SK-N-SH (cell line): ENCODE measurements at regions not wholly inside any gene's neighbourhood (a gene's known extent, or its start where the extent isn't known, plus 50 kb on each side); places are given as distances from the start of the nearest gene placed in this dataset.

Experiments used
- CTCF ChIA-PET: fragments of 300-600, 350-600 bp; formaldehyde crosslinking; extraction: SDS; loops from one replicate; lab custom pipeline; 2021; lab: Yijun Ruan, JAX
- POLR2A ChIA-PET: fragments of 350-600 bp; sonication (Branson Sonifier 250); formaldehyde crosslinking; extraction: SDS; loops from one replicate; lab custom pipeline; 2020; ENCODE audit warnings: antibody characterized with exemption, inconsistent platforms; lab: Yijun Ruan, JAX
- DNase-seq: peaks from one replicate; pipeline ENCODE4 v3.0.0; 2012
- H2AFZ ChIP-seq: fragments of 200-600 bp; sonication (generic); 2 replicates; pipeline ENCODE4 v1.8.1; 2016; ENCODE audit warnings: antibody characterized with exemption, mild to moderate bottlenecking, low read depth
- H3F3A ChIP-seq: fragments of 200-600 bp; sonication (generic); replicated peaks from 2 replicates; pipeline ENCODE3; 2016; ENCODE audit warnings: antibody characterized with exemption, mild to moderate bottlenecking; ENCODE audit not compliant: insufficient read depth
- H3K27ac ChIP-seq, 2 experiments: fragments of 200-500 bp in 1 of 2; fragments of 200-600 bp in 1 of 2; sonication (Bioruptor generic) in 1 of 2; sonication (generic), shearing (Covaris generic) in 1 of 2; 2 replicates each; pipeline versions ENCODE4 v1.5.1 to v1.6.1; 2014 to 2016; ENCODE audit warnings: low read depth in 2 of 2, inconsistent platforms in 1 of 2, low read length in 1 of 2, mild to moderate bottlenecking in 1 of 2, mixed read lengths in 1 of 2
- H3K27me3 ChIP-seq: fragments of 200-600 bp; sonication (generic), shearing (Covaris generic); 2 replicates; pipeline ENCODE4 v1.6.1; 2016; ENCODE audit warnings: mixed run types; ENCODE audit not compliant: insufficient read depth
- H3K36me3 ChIP-seq, 2 experiments: fragments of 200-500 bp in 1 of 2; fragments of 200-600 bp in 1 of 2; sonication (Bioruptor generic) in 1 of 2; sonication (generic) in 1 of 2; replicated peaks in 1 of 2; 2 replicates each; pipeline versions ENCODE3 to v1.5.1; 2014 to 2016; ENCODE audit warnings: low read length in 1 of 2, mild to moderate bottlenecking in 1 of 2; ENCODE audit not compliant: insufficient read depth in 2 of 2, control insufficient read depth in 1 of 2
- H3K4me1 ChIP-seq, 2 experiments: fragments of 200-500 bp in 1 of 2; fragments of 200-600 bp in 1 of 2; sonication (Bioruptor generic) in 1 of 2; sonication (generic), shearing (Covaris generic) in 1 of 2; 2 replicates each; pipeline versions ENCODE4 v1.5.1 to v1.6.1; 2014 to 2016; ENCODE audit warnings: low read depth in 1 of 2, low read length in 1 of 2, mixed run types in 1 of 2; ENCODE audit not compliant: insufficient read depth in 2 of 2, control insufficient read depth in 1 of 2
- H3K4me2 ChIP-seq: fragments of 200-600 bp; sonication (generic), shearing (Covaris generic); 2 replicates; pipeline ENCODE4 v1.6.1; 2017; ENCODE audit warnings: mixed run types
- H3K4me3 ChIP-seq, 2 experiments: fragments of 200-500 bp in 1 of 2; fragments of 200-600 bp in 1 of 2; sonication (Bioruptor generic) in 1 of 2; sonication (generic), shearing (Covaris generic) in 1 of 2; 2 replicates each; pipeline versions ENCODE4 v1.5.1 to v1.8.1; 2014 to 2016; ENCODE audit warnings: low read depth in 2 of 2, inconsistent platforms in 1 of 2, low read length in 1 of 2, mild to moderate bottlenecking in 1 of 2, mixed read lengths in 1 of 2, moderate library complexity in 1 of 2
- H3K79me2 ChIP-seq: fragments of 200-600 bp; sonication (generic); 2 replicates; pipeline ENCODE4 v1.8.1; 2017; ENCODE audit warnings: mild to moderate bottlenecking; ENCODE audit not compliant: insufficient read depth
- H3K9ac ChIP-seq: fragments of 200-600 bp; sonication (generic); 2 replicates; pipeline ENCODE4 v1.6.1; 2017; ENCODE audit warnings: mixed run types
- H3K9me2 ChIP-seq: fragments of 200-600 bp; sonication (generic); 2 replicates; pipeline ENCODE4 v1.6.1; 2017; ENCODE audit warnings: mixed run types
- H3K9me3 ChIP-seq: fragments of 200-600 bp; sonication (generic); 2 replicates; pipeline ENCODE4 v1.6.1; 2017; ENCODE audit warnings: mixed run types, mild to moderate bottlenecking, moderate library complexity
- H4K20me1 ChIP-seq: fragments of 200-600 bp; sonication (generic); 2 replicates; pipeline ENCODE4 v1.6.1; 2017; ENCODE audit warnings: mild to moderate bottlenecking, mixed run types; ENCODE audit not compliant: insufficient read depth
- EP300 ChIP-seq, 2 experiments: IDR thresholded peaks; 2 replicates each; pipeline versions ENCODE4 v1.4.0 to v1.6.1; 2012; ENCODE audit warnings: borderline replicate concordance in 1 of 2, low read depth in 1 of 2, low read length in 1 of 2
- FOXM1 ChIP-seq: IDR thresholded peaks from 2 replicates; pipeline ENCODE4 v1.4.0; 2012; ENCODE audit warnings: low read depth, mild to moderate bottlenecking
- GATA2 ChIP-seq: sonication (generic); formaldehyde crosslinking; IDR thresholded peaks from 2 replicates; pipeline ENCODE4 v1.5.0; 2020; ENCODE audit warnings: mild to moderate bottlenecking, missing genetic modification reagents
- IRF3 ChIP-seq: fragments of 150-350 bp; IDR thresholded peaks from 2 replicates; pipeline ENCODE4 v1.6.1; 2016; ENCODE audit warnings: mild to moderate bottlenecking, low read depth, low read length
- MEF2A ChIP-seq: IDR thresholded peaks from 2 replicates; pipeline ENCODE4 v1.4.0; 2012; ENCODE audit warnings: low read depth, borderline replicate concordance
- NRF1 ChIP-seq: IDR thresholded peaks from 2 replicates; pipeline ENCODE4 v1.6.1; 2012; ENCODE audit warnings: low read depth, mild to moderate bottlenecking, low read length
- POLR2AphosphoS5 ChIP-seq: IDR thresholded peaks from 2 replicates; pipeline ENCODE4 v1.6.1; 2012; ENCODE audit warnings: low read depth, low read length
- RAD21 ChIP-seq: IDR thresholded peaks from 2 replicates; pipeline ENCODE4 v1.6.1; 2012; ENCODE audit warnings: mild to moderate bottlenecking, low read length
- RFX5 ChIP-seq: IDR thresholded peaks from 2 replicates; pipeline ENCODE4 v1.6.1; 2012; ENCODE audit warnings: mild to moderate bottlenecking, improper control_type of control experiment, low read length
- SIN3A ChIP-seq: IDR thresholded peaks from 2 replicates; pipeline ENCODE4 v1.6.1; 2012; ENCODE audit warnings: low read depth, mild to moderate bottlenecking, low read length, moderate library complexity, borderline replicate concordance
- SMC3 ChIP-seq: IDR thresholded peaks from 2 replicates; pipeline ENCODE4 v1.6.1; 2012; ENCODE audit warnings: low read depth, low read length, improper control_type of control experiment
- TAF1 ChIP-seq: IDR thresholded peaks from 2 replicates; pipeline ENCODE4 v1.6.1; 2012; ENCODE audit warnings: low read depth, mild to moderate bottlenecking, low read length, moderate library complexity, borderline replicate concordance
- TEAD4 ChIP-seq: IDR thresholded peaks from 2 replicates; pipeline ENCODE4 v1.4.0; 2012; ENCODE audit warnings: mild to moderate bottlenecking, borderline replicate concordance; ENCODE audit not compliant: insufficient read depth
- WGBS: methylation state at CpG from one replicate; pipeline ENCODE4 v1.1.6; 2017; ENCODE audit warnings: low lambda C conversion rate; 5-methylcytosine and 5-hydroxymethylcytosine counted together
- TF ChIP-seq, protein P1 (sequence below): IDR thresholded peaks from 2 replicates; pipeline ENCODE4 v1.6.1; 2012; ENCODE audit warnings: mild to moderate bottlenecking, low read depth, low read length, moderate library complexity
- TF ChIP-seq, protein P2 (sequence below): IDR thresholded peaks from 2 replicates; pipeline ENCODE4 v1.4.0; 2012; ENCODE audit warnings: low read depth, borderline replicate concordance
- TF ChIP-seq, protein P3 (sequence below): IDR thresholded peaks from 2 replicates; pipeline ENCODE4 v1.4.0; 2012; ENCODE audit warnings: low read depth

DNA sequence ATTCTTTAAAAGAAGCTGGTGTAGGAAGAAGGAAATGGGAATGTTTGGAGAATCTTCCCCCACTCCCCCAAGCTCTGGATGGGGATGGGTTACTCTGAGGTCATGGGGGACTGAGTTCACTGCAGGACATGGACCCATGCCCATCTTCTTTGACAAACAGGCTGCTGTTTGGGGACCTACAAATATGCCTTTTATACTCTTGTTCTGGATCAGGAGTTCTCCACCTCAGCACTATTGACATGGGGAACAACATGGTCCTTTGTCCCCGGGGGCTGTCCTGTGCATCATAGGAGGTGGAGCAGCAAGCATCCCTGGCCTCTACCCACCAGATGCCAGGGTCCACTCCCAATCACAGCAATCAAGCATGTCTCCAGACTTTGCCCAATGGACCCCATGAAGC, 365.8 kb upstream of the C1orf174 start:
- CTCF ChIA-PET, result no interaction called here
- H3K9me2 ChIP-seq, result no peaks in the 10 kb centered on the region
- POLR2A ChIA-PET, result no interaction called here
- TF ChIP-seq, protein P1, sequence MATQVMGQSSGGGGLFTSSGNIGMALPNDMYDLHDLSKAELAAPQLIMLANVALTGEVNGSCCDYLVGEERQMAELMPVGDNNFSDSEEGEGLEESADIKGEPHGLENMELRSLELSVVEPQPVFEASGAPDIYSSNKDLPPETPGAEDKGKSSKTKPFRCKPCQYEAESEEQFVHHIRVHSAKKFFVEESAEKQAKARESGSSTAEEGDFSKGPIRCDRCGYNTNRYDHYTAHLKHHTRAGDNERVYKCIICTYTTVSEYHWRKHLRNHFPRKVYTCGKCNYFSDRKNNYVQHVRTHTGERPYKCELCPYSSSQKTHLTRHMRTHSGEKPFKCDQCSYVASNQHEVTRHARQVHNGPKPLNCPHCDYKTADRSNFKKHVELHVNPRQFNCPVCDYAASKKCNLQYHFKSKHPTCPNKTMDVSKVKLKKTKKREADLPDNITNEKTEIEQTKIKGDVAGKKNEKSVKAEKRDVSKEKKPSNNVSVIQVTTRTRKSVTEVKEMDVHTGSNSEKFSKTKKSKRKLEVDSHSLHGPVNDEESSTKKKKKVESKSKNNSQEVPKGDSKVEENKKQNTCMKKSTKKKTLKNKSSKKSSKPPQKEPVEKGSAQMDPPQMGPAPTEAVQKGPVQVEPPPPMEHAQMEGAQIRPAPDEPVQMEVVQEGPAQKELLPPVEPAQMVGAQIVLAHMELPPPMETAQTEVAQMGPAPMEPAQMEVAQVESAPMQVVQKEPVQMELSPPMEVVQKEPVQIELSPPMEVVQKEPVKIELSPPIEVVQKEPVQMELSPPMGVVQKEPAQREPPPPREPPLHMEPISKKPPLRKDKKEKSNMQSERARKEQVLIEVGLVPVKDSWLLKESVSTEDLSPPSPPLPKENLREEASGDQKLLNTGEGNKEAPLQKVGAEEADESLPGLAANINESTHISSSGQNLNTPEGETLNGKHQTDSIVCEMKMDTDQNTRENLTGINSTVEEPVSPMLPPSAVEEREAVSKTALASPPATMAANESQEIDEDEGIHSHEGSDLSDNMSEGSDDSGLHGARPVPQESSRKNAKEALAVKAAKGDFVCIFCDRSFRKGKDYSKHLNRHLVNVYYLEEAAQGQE, result no peak
- TF ChIP-seq NRF1 (no peak), SMC3 (no peak), TAF1 (no peak)
- WGBS, result no CpG with 5 or more reads among the region's 1 CpG
- no peak overlapping the region for H3K4me2 ChIP-seq
- no peaks in the 10 kb centered on the region for H3K79me2 ChIP-seq
- no peaks in the 10 kb centered on the region for H3K27me3 ChIP-seq
- no peaks in the 10 kb centered on the region for H3F3A ChIP-seq
- H3K36me3 ChIP-seq, result no peaks in the 10 kb centered on the region
- no peak overlapping the region for H3K4me3 ChIP-seq
- H3K4me1 ChIP-seq, result no peaks in the 10 kb centered on the region
- H4K20me1 ChIP-seq, result no peaks in the 10 kb centered on the region
- no peak for DNase-seq
- no peaks in the 10 kb centered on the region for H3K9me3 ChIP-seq
- H3K9ac ChIP-seq, result no peak overlapping the region
- no peak overlapping the region for H2AFZ ChIP-seq
- no peak overlapping the region for H3K27ac ChIP-seq

GRCh38 chr1:4267381-4268261, 367.5 kb upstream of the C1orf174 start:
- Histone ChIP-seq H3K4me2 (no peak overlapping the region), H4K20me1 (no peaks in the 10 kb centered on the region), H3F3A (no peaks in the 10 kb centered on the region), H3K27ac (no peak overlapping the region), H3K9me2 (no peaks in the 10 kb centered on the region), H2AFZ (no peak overlapping the region), H3K27me3 (no peaks in the 10 kb centered on the region), H3K9ac (no peak overlapping the region), H3K36me3 (no peaks in the 10 kb centered on the region), H3K4me3 (no peak overlapping the region), H3K9me3 (no peaks in the 10 kb centered on the region)
- POLR2A ChIA-PET, result no interaction called here
- no peak for DNase-seq
- 21% methylated on average over 7 of the region's 12 CpGs for WGBS
- TF ChIP-seq RAD21, result no peak
- TF ChIP-seq SMC3, result no peak
- TF ChIP-seq FOXM1, result no peak
- no peak for TF ChIP-seq RFX5
- TF ChIP-seq EP300 (IDR thresholded peaks at IDR 0.05; ENCODE audit: borderline replicate concordance in 1 of 2, low read depth in 1 of 2, low read length in 1 of 2), result no peak
- no peak for TF ChIP-seq TEAD4
- no peak for TF ChIP-seq SIN3A
- TF ChIP-seq, protein P2, sequence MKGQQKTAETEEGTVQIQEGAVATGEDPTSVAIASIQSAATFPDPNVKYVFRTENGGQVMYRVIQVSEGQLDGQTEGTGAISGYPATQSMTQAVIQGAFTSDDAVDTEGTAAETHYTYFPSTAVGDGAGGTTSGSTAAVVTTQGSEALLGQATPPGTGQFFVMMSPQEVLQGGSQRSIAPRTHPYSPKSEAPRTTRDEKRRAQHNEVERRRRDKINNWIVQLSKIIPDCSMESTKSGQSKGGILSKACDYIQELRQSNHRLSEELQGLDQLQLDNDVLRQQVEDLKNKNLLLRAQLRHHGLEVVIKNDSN, result no peak
- TF ChIP-seq, protein P3, sequence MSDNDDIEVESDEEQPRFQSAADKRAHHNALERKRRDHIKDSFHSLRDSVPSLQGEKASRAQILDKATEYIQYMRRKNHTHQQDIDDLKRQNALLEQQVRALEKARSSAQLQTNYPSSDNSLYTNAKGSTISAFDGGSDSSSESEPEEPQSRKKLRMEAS, result no peak
- no peak for TF ChIP-seq MEF2A
- TF ChIP-seq, protein P1, result no peak
- no peak for TF ChIP-seq POLR2AphosphoS5
- TF ChIP-seq GATA2 (CRISPR knock-in tag), result no peak
- TF ChIP-seq IRF3, result no peak
- TF ChIP-seq TAF1, result no peak
- TF ChIP-seq, all 33 proteins: peak for 0
- H3K4me1 ChIP-seq, result no peaks in the 10 kb centered on the region
- no peaks in the 10 kb centered on the region for H3K79me2 ChIP-seq
- CTCF ChIA-PET, result no interaction called here
